ENCODE measurements at regions not wholly inside any gene's neighbourhood (a gene's known extent, or its start where the extent isn't known, plus 50 kb on each side); places are given as distances from the start of the nearest gene placed in this dataset.

- FAIRE-seq (no peak), DNase-seq (no peak)
- Histone ChIP-seq H3K27ac (ENCODE audit: low read depth in 1 of 3, low read length in 2 of 3) (no peak overlapping the region), H3K9me3 (ENCODE audit: control insufficient read depth in 2 of 2, insufficient read depth in 1 of 2, low read depth in 1 of 2, low read length in 1 of 2) (peaks cover 14 to 98% of the 10 kb centered on the region in 2 donors), H3K27me3 (ENCODE audit: control insufficient read depth in 3 of 3, insufficient read depth in 3 of 3, low read length in 3 of 3) (no peaks in the 10 kb centered on the region), H3K4me1 (ENCODE audit: control insufficient read depth in 3 of 3, insufficient read depth in 2 of 3, low read depth in 1 of 3, low read length in 2 of 3) (no peaks in the 10 kb centered on the region), H3K36me3 (ENCODE audit: control insufficient read depth in 3 of 3, insufficient read depth in 2 of 3, low read depth in 1 of 3, low read length in 3 of 3) (no peaks in the 10 kb centered on the region), H3K4me3 (ENCODE audit: low read depth in 1 of 3, low read length in 3 of 3) (no peak overlapping the region)
- WGBS, 3 donors: 65 to 73% (median 68%) methylated on average over 26 of the region's 26 CpGs
Measured at GRCh38 chr12:34389378-34390170, 367.3 kb downstream of the ALG10 start.

- H3K9me3 ChIP-seq (ENCODE audit: control insufficient read depth in 2 of 2, insufficient read depth in 1 of 2, low read depth in 1 of 2, low read length in 1 of 2): peaks cover 14 to 98% of the 10 kb centered on the region in 2 donors
- no peaks in the 10 kb centered on the region for H3K27me3 ChIP-seq (ENCODE audit: control insufficient read depth in 3 of 3, insufficient read depth in 3 of 3, low read length in 3 of 3)
- no peak overlapping the region for H3K27ac ChIP-seq (ENCODE audit: low read depth in 1 of 3, low read length in 2 of 3)
- no peaks in the 10 kb centered on the region for H3K4me1 ChIP-seq (ENCODE audit: control insufficient read depth in 3 of 3, insufficient read depth in 2 of 3, low read depth in 1 of 3, low read length in 2 of 3)
- no peaks in the 10 kb centered on the region for H3K36me3 ChIP-seq (ENCODE audit: control insufficient read depth in 3 of 3, insufficient read depth in 2 of 3, low read depth in 1 of 3, low read length in 3 of 3)
- DNase-seq (no peak), FAIRE-seq (no peak)
- WGBS, 3 donors: 73 to 85% (median 77%) methylated on average over 17 of the region's 17 CpGs
- H3K4me3 ChIP-seq (ENCODE audit: low read depth in 1 of 3, low read length in 3 of 3): no peak overlapping the region
Measured at GRCh38 chr12:34390171-34390841, 368.0 kb downstream of the ALG10 start.

- Histone ChIP-seq H3K4me1 (ENCODE audit: control insufficient read depth in 3 of 3, insufficient read depth in 2 of 3, low read depth in 1 of 3, low read length in 2 of 3) (no peaks in the 10 kb centered on the region), H3K27ac (ENCODE audit: low read depth in 1 of 3, low read length in 2 of 3) (no peak overlapping the region), H3K4me3 (ENCODE audit: low read depth in 1 of 3, low read length in 3 of 3) (no peak overlapping the region), H3K9me3 (ENCODE audit: control insufficient read depth in 2 of 2, insufficient read depth in 1 of 2, low read depth in 1 of 2, low read length in 1 of 2) (peaks cover 14 to 100% of the 10 kb centered on the region in 2 donors), H3K36me3 (ENCODE audit: control insufficient read depth in 3 of 3, insufficient read depth in 2 of 3, low read depth in 1 of 3, low read length in 3 of 3) (no peaks in the 10 kb centered on the region), H3K27me3 (ENCODE audit: control insufficient read depth in 3 of 3, insufficient read depth in 3 of 3, low read length in 3 of 3) (no peaks in the 10 kb centered on the region)
- 77 to 79% (median 78%) methylated on average over 23 to 24 of the region's 24 CpGs for WGBS, 3 donors
- FAIRE-seq: no peak
- DNase-seq: no peak
Measured at GRCh38 chr12:34390846-34391700, 368.8 kb downstream of the ALG10 start.

- FAIRE-seq (no peak), DNase-seq (no peak)
- 68 to 72% (median 71%) methylated on average over 37 of the region's 37 CpGs for WGBS, 3 donors
- Histone ChIP-seq H3K27ac (ENCODE audit: low read depth in 1 of 3, low read length in 2 of 3) (no peak overlapping the region), H3K4me1 (ENCODE audit: control insufficient read depth in 3 of 3, insufficient read depth in 2 of 3, low read depth in 1 of 3, low read length in 2 of 3) (no peaks in the 10 kb centered on the region), H3K9me3 (ENCODE audit: control insufficient read depth in 2 of 2, insufficient read depth in 1 of 2, low read depth in 1 of 2, low read length in 1 of 2) (peaks cover 14 to 100% of the 10 kb centered on the region in 2 donors), H3K27me3 (ENCODE audit: control insufficient read depth in 3 of 3, insufficient read depth in 3 of 3, low read length in 3 of 3) (no peaks in the 10 kb centered on the region), H3K36me3 (ENCODE audit: control insufficient read depth in 3 of 3, insufficient read depth in 2 of 3, low read depth in 1 of 3, low read length in 3 of 3) (no peaks in the 10 kb centered on the region), H3K4me3 (ENCODE audit: low read depth in 1 of 3, low read length in 3 of 3) (no peak overlapping the region)
Measured at GRCh38 chr12:34391771-34392581, 369.7 kb downstream of the ALG10 start.

- DNase-seq: no peak
- Histone ChIP-seq H3K4me1 (ENCODE audit: control insufficient read depth in 3 of 3, insufficient read depth in 2 of 3, low read depth in 1 of 3, low read length in 2 of 3) (no peaks in the 10 kb centered on the region), H3K27me3 (ENCODE audit: control insufficient read depth in 3 of 3, insufficient read depth in 3 of 3, low read length in 3 of 3) (no peaks in the 10 kb centered on the region), H3K36me3 (ENCODE audit: control insufficient read depth in 3 of 3, insufficient read depth in 2 of 3, low read depth in 1 of 3, low read length in 3 of 3) (no peaks in the 10 kb centered on the region), H3K4me3 (ENCODE audit: low read depth in 1 of 3, low read length in 3 of 3) (no peak overlapping the region), H3K9me3 (ENCODE audit: control insufficient read depth in 2 of 2, insufficient read depth in 1 of 2, low read depth in 1 of 2, low read length in 1 of 2) (peaks cover 14 to 100% of the 10 kb centered on the region in 2 donors), H3K27ac (ENCODE audit: low read depth in 1 of 3, low read length in 2 of 3) (no peak overlapping the region)
- FAIRE-seq: no peak
- 73 to 82% (median 81%) methylated on average over 14 of the region's 14 CpGs for WGBS, 3 donors
Measured at GRCh38 chr12:34392741-34393085, 370.4 kb downstream of the ALG10 start.

GRCh38 chr12:34393086-34393820 is 371.0 kb downstream of the ALG10 start:
- Histone ChIP-seq H3K27ac (ENCODE audit: low read depth in 1 of 3, low read length in 2 of 3) (no peak overlapping the region), H3K4me3 (ENCODE audit: low read depth in 1 of 3, low read length in 3 of 3) (no peak overlapping the region), H3K36me3 (ENCODE audit: control insufficient read depth in 3 of 3, insufficient read depth in 2 of 3, low read depth in 1 of 3, low read length in 3 of 3) (no peaks in the 10 kb centered on the region), H3K27me3 (ENCODE audit: control insufficient read depth in 3 of 3, insufficient read depth in 3 of 3, low read length in 3 of 3) (no peaks in the 10 kb centered on the region), H3K4me1 (ENCODE audit: control insufficient read depth in 3 of 3, insufficient read depth in 2 of 3, low read depth in 1 of 3, low read length in 2 of 3) (no peaks in the 10 kb centered on the region), H3K9me3 (ENCODE audit: control insufficient read depth in 2 of 2, insufficient read depth in 1 of 2, low read depth in 1 of 2, low read length in 1 of 2) (peaks cover 14 to 100% of the 10 kb centered on the region in 2 donors)
- WGBS, 3 donors: 61 to 70% (median 63%) methylated on average over 33 to 35 of the region's 35 CpGs
- FAIRE-seq (no peak), DNase-seq (no peak)

- H3K4me1 ChIP-seq (ENCODE audit: control insufficient read depth in 3 of 3, insufficient read depth in 2 of 3, low read depth in 1 of 3, low read length in 2 of 3): no peaks in the 10 kb centered on the region
- no peak overlapping the region for H3K27ac ChIP-seq (ENCODE audit: low read depth in 1 of 3, low read length in 2 of 3)
- WGBS, 3 donors: 59 to 70% (median 62%) methylated on average over 10 of the region's 10 CpGs
- FAIRE-seq (no peak), DNase-seq (no peak)
- no peaks in the 10 kb centered on the region for H3K36me3 ChIP-seq (ENCODE audit: control insufficient read depth in 3 of 3, insufficient read depth in 2 of 3, low read depth in 1 of 3, low read length in 3 of 3)
- no peaks in the 10 kb centered on the region for H3K27me3 ChIP-seq (ENCODE audit: control insufficient read depth in 3 of 3, insufficient read depth in 3 of 3, low read length in 3 of 3)
- H3K4me3 ChIP-seq (ENCODE audit: low read depth in 1 of 3, low read length in 3 of 3): no peak overlapping the region
- H3K9me3 ChIP-seq (ENCODE audit: control insufficient read depth in 2 of 2, insufficient read depth in 1 of 2, low read depth in 1 of 2, low read length in 1 of 2): peaks cover 11 to 100% of the 10 kb centered on the region in 2 donors
Measured at GRCh38 chr12:34393821-34394150, 371.5 kb downstream of the ALG10 start.
